ENCODE measurements at regions not wholly inside any gene's neighbourhood (a gene's known extent, or its start where the extent isn't known, plus 50 kb on each side); places are given as distances from the start of the nearest gene placed in this dataset.

DNA sequence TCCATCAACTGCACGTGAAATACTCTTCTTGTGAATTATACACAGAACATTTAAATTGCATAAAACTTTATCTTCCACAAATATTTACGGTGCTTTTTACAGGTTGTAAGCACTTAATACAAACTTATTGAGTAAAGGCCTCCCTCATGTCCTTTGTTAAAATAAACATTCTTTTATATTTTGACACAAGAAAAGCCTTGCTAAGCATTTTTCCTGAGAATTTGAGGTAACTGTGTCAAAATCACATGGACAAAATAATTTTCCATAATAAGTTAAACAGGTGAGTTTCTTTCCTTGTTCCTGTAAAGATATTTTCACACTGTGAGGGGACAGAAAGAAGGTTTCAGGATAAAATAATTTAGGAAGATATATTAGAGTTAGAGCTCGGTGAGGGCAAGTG, 1317.1 kb upstream of the ZEB2 start:
- DNase-seq = no peak

DNA sequence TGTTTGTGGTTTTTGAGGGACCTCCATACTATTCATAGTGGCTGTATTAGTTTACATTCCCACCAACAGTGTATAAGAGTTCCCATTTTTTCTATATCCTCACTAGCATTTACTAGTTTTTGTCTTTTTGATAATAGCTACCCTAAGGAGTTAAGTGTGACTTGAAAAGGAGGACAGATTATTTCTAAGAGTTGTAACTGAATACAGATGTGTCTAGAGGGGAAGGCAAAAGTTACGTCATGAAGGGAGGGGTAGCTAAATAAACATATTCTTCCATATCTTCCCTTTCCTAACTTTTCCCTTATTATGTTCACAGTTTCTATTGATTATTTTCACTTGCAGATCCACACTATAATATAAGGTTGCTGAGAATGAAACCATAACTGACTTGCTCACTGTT, 1315.7 kb upstream of the ZEB2 start:
- DNase-seq = no peak

DNA sequence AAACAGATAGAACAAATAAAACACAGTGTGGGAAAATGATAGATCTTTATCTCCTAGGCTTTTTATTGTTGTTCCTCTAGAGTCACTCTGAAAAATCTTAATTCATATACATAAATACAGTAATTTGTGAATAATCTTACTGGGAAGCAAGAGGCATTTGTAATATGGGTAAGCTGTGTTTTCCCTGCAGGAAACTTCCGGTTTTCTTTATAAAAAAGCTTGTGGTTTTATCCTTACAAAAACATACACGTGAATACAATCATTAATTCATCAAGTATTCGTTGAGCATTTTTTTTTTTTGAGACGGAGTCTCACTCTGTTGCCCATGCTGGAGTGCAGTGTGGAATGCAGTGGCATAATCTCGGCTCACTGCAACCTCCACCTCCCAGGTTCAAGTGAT, 1312.8 kb upstream of the ZEB2 start:
- DNase-seq = no peak

DNA sequence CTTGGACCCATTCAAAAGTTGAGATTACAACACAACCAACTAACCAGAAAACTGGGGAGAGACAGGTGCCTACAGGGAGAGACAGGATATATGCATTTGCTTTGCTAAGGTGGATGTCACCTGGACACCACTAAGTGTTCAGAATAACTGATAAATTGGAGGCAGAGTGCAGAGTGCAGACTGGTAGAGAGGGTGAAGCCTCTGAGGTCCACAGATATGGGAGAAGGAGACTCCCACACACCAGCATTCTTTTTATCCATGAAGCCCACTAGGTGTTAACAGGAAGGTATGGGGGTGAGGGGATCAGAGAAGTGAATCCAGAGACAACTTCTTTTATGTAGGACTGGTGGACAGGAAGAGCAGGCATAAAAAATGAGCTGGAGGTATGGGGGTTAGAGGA, 1310.0 kb upstream of the ZEB2 start:
- no peak for DNase-seq

DNA sequence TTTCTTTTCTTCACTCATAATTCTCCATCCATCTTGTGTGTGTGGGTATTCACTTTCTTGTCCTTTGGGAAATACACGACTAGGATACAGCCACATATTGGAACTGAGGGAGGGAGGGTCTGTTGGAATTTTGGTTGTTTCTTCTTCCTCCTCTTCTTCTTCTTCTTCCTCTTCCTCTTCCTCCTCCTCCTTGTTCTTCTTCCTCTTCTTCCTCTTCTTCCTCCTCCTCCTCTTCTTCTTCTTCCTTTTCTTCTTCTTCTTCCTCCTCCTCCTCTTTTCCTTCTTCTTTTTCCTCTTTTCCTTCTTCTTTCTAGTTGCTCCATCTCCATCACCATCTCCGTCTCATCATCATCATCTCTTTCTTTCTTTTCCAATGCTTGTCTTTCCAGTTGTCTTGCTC, 1307.3 kb upstream of the ZEB2 start:
- DNase-seq = no peak

DNA sequence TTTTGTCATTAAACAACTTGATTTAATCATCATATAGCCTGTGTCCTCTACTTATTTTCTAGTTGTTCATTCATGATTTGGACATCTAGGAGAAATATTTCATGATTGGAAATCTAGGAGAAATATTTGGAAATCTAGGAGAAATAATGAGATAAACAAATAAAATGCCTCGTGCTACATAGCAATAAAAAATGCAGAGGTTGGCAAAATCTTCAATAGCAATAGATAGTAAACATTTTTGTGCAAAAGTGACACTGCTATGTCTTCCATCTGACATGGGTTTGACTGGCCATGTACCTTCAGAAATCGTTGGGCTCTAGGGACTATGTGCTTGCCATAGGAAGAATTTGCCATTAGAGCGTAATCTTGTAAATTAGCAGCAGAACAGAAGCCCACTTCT, 1304.5 kb upstream of the ZEB2 start:
- no peak for DNase-seq

DNA sequence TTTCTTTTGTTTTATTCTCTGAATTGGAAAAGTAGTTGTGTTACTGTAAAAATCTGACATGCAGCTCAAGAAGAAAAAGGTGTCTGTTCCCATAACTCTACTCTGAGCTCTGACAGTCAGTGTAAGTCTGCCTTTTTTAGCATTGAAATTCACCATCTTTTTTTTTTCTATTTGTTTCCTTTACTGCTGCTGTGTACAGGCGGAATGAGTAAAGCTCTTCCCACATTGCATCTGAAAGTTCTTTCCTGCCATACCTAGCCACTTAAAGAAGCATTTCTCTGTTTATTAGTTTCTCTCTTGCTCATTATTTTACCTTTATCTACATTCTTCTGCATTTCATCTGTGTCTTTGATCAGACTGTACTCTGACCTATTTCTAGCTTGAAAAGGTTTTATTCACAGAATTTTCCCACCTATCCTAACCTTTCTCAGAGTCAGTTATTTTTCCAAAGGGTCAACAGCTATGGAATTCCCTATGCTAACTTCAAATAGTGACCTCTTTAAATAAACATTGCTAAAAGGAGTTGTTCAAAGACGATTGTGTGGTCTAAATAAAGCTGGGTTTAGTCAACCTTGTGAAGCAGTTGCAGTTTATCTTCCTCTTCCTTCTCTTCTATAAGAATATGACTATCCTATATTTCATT, 1303.1 kb upstream of the ZEB2 start:
- no peak for DNase-seq

DNA sequence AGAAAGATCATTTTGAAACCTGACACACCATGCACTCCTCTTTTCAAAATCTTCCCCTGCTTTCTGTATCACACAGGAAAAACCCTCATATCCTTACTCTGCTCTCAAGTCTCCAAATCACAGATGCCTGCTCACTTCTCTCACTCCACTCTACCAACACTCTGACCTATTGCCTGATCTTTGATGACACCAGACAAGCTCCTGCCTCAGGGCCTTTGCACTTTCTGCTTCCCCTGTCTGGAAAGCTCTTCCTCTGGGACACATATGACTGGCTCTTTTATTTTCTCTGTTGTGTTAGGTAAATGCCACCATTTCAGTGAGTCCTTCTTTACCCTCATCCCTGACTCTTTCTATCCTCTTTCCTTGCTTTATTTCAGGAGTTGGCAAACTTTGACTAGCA, 1300.7 kb upstream of the ZEB2 start:
- DNase-seq = no peak

DNA sequence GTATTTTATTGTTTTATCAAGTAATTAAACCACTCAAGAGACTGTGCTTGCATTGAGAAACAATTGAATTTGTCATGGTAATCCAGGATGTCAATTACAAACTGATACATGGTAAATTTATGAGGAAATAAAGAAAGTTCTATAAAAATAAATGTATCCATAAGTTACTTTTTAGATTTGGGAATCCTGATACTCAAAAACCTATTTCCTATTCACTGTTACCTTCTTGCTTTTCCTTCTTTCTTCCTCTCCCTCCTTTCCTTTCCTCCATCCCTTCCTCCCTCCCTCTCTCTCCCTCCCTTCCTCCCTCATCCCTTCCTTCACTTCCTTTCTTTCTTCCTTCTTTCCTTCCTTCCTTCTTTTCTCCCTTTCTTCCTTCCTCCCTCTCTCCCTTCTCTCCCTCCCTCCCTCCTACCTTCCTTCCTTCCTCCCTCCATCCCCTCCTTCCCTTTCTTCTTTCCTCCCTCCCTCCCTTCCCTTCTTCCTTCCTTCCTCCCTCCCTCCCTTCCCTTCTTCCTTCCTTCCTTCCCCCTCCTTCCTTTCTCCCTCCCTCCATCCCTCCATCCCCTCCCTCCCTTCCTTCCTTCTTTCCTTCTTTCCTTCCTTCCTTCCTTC, 1299.1 kb upstream of the ZEB2 start:
- no peak for DNase-seq

DNA sequence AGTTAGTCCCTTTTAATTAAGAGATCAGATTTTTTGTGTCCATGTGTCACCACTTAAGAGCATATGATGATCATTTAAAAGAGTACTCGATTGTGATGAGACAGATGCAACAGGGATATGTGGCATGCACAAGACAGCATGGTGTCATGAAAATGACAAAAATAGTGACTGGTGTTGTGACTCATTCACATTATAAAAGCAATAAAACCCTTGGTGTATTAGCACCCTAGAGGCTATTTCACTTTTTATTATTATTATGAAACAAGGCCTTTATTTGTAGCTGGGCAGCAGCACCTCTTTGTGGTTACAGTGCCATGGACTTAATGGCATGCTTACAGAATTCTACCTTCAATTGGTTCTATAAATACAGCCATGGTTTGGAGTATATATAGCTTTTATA, 1296.0 kb upstream of the ZEB2 start:
- no peak for DNase-seq

DNA sequence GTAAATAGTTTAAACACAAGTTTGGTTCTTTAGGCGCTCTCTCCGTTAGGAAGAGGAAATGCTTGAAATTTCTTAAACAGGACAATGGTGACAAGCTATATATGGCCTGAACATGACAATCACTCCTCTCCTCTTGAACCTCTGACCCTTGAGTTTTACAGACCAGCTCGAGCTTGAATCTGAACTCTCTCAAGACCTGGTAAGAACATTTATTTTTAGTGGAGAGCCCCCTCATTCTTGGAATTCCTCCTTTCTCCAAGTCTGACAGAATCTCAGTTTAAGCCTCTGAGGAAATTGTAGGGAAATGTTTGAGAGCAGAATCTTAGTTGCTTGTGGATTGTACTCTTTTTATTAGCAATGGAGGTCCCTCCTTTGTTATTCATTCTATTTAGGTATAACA, 1293.6 kb upstream of the ZEB2 start:
- DNase-seq = no peak

DNA sequence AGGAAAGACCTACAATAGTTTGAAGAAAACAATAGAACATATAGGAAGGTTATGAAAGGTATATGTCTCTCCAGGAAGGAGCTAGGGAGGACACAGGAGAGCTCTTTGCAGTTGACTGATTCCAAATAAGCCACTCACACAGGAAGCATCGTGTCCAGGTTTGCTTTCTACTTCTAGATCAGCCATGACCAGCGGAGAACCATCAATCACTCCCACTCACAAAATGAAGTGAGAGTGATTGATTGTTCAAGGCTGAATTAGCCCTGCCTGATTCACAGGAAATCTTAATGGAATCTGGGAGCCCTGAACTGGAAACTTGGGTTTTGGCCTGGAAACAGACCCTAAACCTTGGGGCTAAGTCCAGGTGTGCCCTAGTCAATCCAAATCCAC, 1292.2 kb upstream of the ZEB2 start:
- DNase-seq = no peak

DNA sequence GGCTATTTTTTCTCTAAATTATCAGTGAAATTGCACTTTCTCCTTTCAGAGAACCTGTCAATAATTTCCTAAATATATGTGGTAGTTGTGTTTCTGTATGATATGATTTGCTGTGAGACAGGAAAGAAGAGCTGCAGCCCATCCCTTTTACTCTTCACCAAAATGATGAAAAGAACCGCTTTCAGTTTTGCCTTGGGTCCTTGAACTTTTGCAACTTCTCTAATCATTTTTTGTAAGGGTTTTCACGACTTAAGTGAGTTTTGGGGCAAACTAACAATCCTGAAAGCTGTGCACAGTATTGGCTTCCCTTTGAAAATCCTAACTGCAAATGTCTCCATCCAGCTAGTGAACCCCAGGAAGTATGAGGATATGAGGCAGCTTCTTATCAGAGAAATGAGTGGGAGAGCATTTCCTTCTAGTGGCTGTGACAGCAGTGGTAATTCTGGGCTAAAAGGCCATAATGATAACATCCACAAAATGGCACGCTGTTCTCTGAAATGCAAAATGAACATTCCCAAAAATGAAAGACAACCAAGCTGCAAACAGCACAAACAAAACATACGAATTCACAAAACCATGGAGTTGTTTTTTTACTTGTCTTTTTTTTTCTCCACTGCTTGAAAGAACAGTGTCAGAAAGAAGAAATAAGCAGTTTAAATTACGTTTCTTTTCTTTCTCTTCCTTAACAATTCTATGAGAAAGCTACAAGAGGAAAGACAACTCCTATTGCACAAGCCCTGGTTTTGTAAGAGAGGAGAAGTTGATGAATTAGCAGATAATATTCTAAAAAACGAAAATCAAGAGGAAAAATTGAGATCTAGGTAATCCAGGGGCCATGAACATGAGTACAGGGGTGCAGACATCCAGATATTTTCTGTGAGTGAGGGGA, 1291.6 kb upstream of the ZEB2 start:
- no peak for DNase-seq

DNA sequence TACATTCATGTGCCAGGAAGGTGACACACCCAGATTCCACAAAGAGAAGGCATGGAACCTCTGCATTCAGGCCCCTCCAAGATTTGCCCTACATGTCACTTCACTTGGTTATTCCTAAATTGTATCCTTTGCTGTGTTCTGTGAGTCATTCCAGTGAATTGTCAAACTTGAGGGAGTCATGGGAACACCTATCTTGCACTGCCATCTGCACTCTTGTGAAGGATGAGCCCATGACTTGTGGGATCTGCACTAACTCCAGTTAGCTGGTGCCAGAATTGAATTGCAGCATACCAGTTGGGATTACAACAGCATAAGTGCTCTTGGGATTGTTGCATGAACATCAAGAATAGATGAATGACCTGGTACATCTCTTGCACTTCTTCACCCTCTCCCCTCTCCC, 1288.0 kb upstream of the ZEB2 start:
- DNase-seq = no peak

DNA sequence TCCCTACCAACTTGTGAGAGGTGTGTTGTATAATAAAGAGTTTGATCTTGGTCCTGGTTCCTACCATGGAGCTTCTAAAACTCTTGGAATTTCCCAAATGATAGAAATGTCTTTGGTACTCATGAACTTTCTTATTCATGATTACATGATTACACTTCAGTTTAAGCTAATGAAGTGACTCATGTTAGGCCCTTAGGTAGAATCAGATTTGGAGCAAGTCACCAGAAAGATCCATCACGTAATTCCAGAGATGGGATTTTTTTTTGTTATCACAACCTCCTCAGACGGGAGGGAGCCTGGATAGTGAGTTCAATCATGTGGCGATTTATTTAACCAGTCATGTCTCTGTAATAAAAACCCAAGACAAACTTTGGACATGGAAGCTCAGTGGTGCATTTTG, 1287.6 kb upstream of the ZEB2 start:
- no peak for DNase-seq

DNA sequence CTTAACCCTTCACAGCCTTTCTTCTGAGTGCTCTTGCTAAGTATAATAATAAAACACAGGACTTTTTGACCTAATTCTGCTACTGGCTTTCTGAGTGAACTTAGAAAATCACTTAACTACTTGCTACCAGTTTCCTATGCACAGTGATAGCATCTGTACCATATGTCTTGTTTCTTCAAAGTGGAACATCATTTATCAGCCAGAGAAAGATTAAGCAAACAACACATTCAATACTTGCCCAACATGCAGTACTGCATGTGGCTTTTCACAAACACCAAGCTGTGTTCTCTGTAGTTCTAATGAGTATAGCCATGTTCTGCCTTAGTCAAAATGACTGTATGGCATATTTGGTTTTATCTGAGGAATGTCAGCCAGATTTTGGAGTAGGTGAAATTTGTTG, 1286.6 kb upstream of the ZEB2 start:
- DNase-seq = no peak

DNA sequence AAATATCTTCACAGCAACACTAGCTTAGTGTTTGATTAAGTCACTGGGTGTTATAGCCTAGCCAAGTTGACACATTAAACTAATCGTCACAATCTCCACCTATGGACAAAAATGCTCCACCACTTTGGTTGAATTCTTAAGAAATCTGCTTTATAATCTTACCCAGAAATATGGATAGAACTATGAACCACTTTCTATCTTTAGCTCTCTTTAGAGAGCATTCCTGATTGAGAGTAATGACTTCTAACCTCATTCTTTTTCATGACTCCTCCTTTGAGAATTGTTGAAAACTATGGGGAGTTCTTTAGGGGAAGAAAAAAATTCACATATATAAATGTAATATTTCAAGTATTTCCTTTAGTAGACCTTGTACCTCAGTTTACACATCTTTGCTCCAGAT, 1282.2 kb upstream of the ZEB2 start:
- no peak for DNase-seq

DNA sequence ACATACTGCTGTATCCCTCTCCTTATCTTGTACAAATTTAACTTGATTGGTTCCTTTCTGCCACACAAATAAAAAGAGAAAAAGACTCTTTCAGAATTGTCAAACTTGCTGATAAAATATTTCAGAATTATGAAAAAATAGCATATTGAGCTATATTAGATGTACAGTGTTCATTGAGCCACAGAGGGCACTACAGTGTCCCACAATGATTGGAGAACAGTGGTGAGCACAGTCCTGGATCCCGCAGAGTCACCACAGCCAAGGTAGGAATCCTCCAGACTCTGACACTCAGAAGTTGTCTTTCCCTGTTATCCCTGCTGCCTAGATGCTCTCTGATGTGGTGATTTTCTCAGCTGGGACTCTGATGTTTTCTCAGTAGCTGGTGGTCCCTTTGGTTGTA, 1281.3 kb upstream of the ZEB2 start:
- no peak for DNase-seq

DNA sequence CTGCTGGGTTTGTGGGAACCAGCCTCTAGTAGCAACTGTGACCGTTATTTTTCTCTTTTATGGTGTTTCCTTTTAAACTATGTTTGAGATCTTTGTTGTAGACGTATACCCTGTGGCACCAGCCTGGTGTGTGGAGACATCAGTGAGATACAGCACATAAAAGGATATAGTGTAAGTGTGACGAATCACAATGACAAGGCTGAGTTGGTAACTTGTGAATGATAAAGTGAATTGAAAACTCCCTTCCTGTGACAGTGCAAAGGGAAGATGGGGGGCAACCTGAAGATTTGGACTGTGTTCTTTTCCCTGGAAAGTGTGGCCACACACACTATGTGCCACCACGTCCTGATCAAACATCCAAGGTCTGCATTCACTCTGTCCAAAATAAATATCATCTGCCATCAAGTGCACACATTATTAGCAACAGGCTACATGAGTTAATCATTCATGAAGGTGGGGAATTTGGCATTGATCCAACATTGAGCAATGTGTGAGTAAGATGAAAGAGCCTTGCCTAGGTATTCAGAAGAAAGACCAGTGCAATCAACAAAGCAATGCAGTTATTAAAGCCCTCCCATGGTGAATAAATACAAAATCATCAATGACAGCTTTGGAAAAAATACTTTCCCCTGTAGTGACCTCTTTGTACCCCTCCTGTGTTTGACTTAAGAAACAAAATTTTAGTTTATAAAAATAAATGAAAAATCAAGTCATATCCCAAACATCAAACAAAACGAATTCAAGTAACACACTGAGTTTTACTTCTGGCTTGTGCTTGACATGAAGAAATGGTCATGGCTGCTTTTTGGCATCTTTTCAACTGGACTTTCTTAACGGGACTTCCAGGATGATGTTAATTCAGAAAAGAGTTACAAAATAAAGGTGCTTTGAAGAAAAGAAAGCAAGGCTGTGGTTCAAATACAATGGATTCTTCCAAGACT, 1280.5 kb upstream of the ZEB2 start:
- no peak for DNase-seq

DNA sequence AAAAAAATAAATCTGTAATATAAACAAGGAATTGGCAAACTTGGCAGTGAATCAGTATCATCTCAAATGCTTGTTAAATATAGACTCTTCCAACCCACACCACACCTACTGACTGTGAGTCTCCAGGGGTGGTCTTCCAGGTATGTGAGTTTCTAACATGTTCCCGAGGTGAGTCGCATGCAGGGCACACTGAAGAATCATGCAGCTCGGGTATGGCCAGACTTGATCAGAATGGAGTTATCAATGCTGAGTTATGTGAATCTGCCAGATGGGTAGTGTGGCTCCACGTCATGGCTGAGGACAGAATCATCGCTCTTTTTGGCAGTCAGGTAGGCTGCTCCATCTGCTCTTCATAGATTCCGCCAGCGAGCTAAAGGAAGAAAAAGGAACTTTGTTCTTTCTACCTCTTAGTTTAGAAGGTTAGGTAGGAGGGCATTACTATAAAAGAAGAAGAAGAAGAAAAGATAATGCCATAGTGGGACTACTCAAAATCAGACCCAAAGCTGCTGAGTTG, 1279.7 kb upstream of the ZEB2 start:
- DNase-seq = peak; percentile 22

DNA sequence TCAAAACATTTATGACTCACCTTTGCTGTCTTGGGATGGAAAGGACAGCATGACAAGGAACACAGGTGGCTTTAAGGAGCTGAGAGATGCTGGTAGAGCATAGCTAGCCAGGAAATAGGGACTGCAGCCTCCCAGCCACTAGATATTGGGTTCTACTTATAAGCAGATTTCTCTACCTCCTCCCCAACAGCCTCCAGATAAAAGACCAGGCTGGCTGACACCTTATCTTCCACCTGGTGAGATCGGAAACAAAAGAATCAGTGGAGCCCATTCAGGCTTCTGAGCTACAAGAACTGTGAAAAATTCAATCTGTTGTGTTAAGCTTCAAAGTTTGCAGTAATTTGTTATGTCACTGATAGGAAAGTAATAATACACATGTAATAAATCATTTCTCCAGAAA, 1278.5 kb upstream of the ZEB2 start:
- no peak for DNase-seq

DNA sequence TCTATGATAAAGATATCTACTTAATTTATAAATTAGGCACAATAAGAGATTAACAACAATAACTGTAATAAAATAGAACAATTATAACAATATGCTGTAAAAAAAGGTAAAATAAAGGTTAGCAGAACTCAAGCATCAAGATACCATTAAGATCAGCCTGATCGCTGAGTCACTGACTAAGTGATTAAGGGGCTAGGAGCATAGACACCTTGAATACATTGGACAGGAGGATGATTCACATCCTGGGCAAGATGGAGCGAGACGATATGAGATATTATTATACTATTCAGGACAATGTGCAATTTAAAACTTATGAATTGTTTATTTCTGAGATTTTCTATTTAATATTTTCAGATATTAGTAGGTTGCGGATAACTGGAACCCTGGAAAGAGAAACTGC, 1277.8 kb upstream of the ZEB2 start:
- DNase-seq = no peak

DNA sequence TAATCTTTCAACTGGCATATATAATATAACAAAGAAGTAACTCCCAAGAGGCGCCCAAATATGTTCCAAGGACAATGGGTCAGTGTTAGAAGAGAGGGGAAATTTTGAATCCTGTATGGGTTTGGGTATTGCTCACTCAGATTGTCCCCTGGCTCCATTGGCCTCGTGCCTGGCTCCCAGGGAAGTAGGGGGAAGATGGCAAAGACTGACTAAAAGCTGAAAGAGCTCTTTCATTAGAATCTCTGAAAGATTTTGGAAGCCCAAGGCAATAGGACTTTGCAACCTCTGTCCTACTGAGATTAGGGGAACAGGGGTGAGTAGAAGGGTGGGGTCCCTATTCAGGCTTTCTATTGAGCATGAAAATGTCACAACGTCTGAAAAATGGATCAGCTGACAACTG, 1272.8 kb upstream of the ZEB2 start:
- DNase-seq = no peak
